A549 (cell line): ENCODE measurements at regions not wholly inside any gene's neighbourhood (a gene's known extent, or its start where the extent isn't known, plus 50 kb on each side); places are given as distances from the start of the nearest gene placed in this dataset.

Experiments used
- ATAC-seq, 2 experiments: fragments of 200-7000 bp in 1 of 2; fragments of >200 bp in 1 of 2; cut with Nextera tagmentation in 1 of 2; cut with Tn5 transposase in 1 of 2; 3 replicates each; pipeline versions ENCODE4 v1.8.0 to v1.9.1; 2018 to 2020; ENCODE audit warnings: mild to moderate bottlenecking in 1 of 2, moderate library complexity in 1 of 2
- CTCF ChIA-PET: fragments of 300-600 bp; sonication (Branson Sonifier 250); formaldehyde crosslinking; extraction: SDS; loops from one replicate; lab custom pipeline; 2021; ENCODE audit warnings: antibody characterized with exemption, inconsistent platforms; lab: Yijun Ruan, JAX
- POLR2A ChIA-PET: fragments of 350-600 bp; formaldehyde crosslinking; extraction: SDS; loops from one replicate; lab custom pipeline; 2021; ENCODE audit warnings: antibody characterized with exemption, inconsistent platforms; lab: Yijun Ruan, JAX
- DNase-seq, 2 experiments: peaks; one replicate each; pipeline versions ENCODE4 v3.0.0 to v3.0.0-alpha.2; 2011 to 2016; ENCODE audit warnings: low read depth in 1 of 2, low spot score in 1 of 2
- FAIRE-seq: peaks from 2 replicates; lab custom pipeline; 2011; peaks lifted over from hg19 to GRCh38; lab: Jason Lieb, UNC
- H3K27ac ChIP-seq, 2 experiments: fragments of >200 bp; sonication (Bioruptor Twin); formaldehyde crosslinking; 3 replicates each; pipeline ENCODE4 v1.5.1; 2016 to 2017
- H3K4me1 ChIP-seq: fragments of >200 bp; sonication (Bioruptor Twin); formaldehyde crosslinking; 3 replicates; pipeline ENCODE4 v1.6.1; 2016
- H3K4me2 ChIP-seq: fragments of >200 bp; sonication (Bioruptor Twin); formaldehyde crosslinking; 3 replicates; pipeline ENCODE4 v1.6.1; 2016
- H3K4me3 ChIP-seq: fragments of >200 bp; sonication (Bioruptor Twin); formaldehyde crosslinking; 3 replicates; pipeline ENCODE4 v1.5.1; 2016
- H3K9me3 ChIP-seq: fragments of >200 bp; sonication (Bioruptor Twin); formaldehyde crosslinking; 3 replicates; pipeline ENCODE4 v1.6.1; 2016
- CTCF ChIP-seq: fragments of >200 bp; sonication (Bioruptor Twin); formaldehyde crosslinking; IDR thresholded peaks from 3 replicates; pipeline ENCODE4 v1.5.1; 2016
- EHMT2 ChIP-seq: fragments of 200-600 bp; sonication (generic); IDR thresholded peaks from 2 replicates; pipeline ENCODE4 v1.6.1; 2016; ENCODE audit warnings: antibody characterized with exemption, low read depth, mild to moderate bottlenecking, moderate library complexity
- EP300 ChIP-seq, 2 experiments: fragments of >200 bp; sonication (Bioruptor Twin); formaldehyde crosslinking; IDR thresholded peaks; 2 replicates in 1 of 2; 3 replicates in 1 of 2; pipeline ENCODE4 v1.6.1; 2016 to 2017
- ESRRA ChIP-seq: fragments of 150-350 bp; IDR thresholded peaks from 2 replicates; pipeline ENCODE4 v1.6.1; 2014; ENCODE audit warnings: mild to moderate bottlenecking, low read length, borderline replicate concordance
- HEYL ChIP-seq: fragments of 250-450 bp; sonication (Bioruptor Pico); IDR thresholded peaks from 2 replicates; pipeline ENCODE4 v1.8.0; 2021; ENCODE audit warnings: mild to moderate bottlenecking, moderate library complexity
- HOXA7 ChIP-seq: fragments of 250-450 bp; sonication (Bioruptor Pico); IDR thresholded peaks from 2 replicates; pipeline ENCODE4 v1.5.0; 2020; ENCODE audit warnings: mild to moderate bottlenecking, moderate library complexity
- MAFK ChIP-seq: fragments of 450-650 bp; IDR thresholded peaks from 2 replicates; pipeline ENCODE4 v1.6.1; 2014; ENCODE audit not compliant: partially characterized antibody
- MAZ ChIP-seq: fragments of 150-350 bp; IDR thresholded peaks from 2 replicates; pipeline ENCODE4 v1.6.1; 2014; ENCODE audit warnings: antibody characterized with exemption, low read depth, low read length, borderline replicate concordance
- POLR2A ChIP-seq: IDR thresholded peaks from 2 replicates; pipeline ENCODE4 v1.6.1; 2012; ENCODE audit warnings: mild to moderate bottlenecking, low read length
- RAD21 ChIP-seq, 2 experiments: fragments of >200 bp in 1 of 2; sonication (Bioruptor Twin) in 1 of 2; formaldehyde crosslinking in 1 of 2; IDR thresholded peaks in 1 of 2; conservative IDR thresholded peaks in 1 of 2; 2 replicates in 1 of 2; 3 replicates in 1 of 2; pipeline ENCODE4 v1.6.1; 2012 to 2018; ENCODE audit warnings: inconsistent platforms in 1 of 2
- RCOR1 ChIP-seq: fragments of 150-350 bp; IDR thresholded peaks from 2 replicates; pipeline ENCODE4 v1.6.1; 2014; ENCODE audit warnings: antibody characterized with exemption, low read length, low read depth
- REST ChIP-seq: fragments of 200-600 bp; sonication (generic); IDR thresholded peaks from 2 replicates; pipeline ENCODE4 v1.6.1; 2016; ENCODE audit warnings: antibody characterized with exemption, mild to moderate bottlenecking, moderate library complexity
- SMC3 ChIP-seq: fragments of >200 bp; sonication (Bioruptor Twin); formaldehyde crosslinking; IDR thresholded peaks from 3 replicates; pipeline ENCODE4 v1.6.1; 2018; ENCODE audit warnings: inconsistent platforms
- SREBF2 ChIP-seq: fragments of 450-650 bp; IDR thresholded peaks from 2 replicates; pipeline ENCODE4 v1.6.1; 2014; ENCODE audit warnings: mild to moderate bottlenecking, moderate library complexity
- TP53 ChIP-seq: fragments of 250-450 bp; sonication (Bioruptor Pico); IDR thresholded peaks from 2 replicates; pipeline ENCODE4 v1.5.0; 2021; ENCODE audit warnings: mild to moderate bottlenecking, moderate library complexity
- ZFP36 ChIP-seq: fragments of 450-650 bp; IDR thresholded peaks from 2 replicates; pipeline ENCODE4 v1.6.1; 2014; ENCODE audit warnings: borderline replicate concordance; ENCODE audit not compliant: partially characterized antibody
- WGBS: methylation state at CpG from one replicate; pipeline ENCODE4 v1.1.6; 2017; ENCODE audit errors: missing lambda C conversion rate; 5-methylcytosine and 5-hydroxymethylcytosine counted together
- TF ChIP-seq, protein P1 (sequence below): IDR thresholded peaks from 2 replicates; pipeline ENCODE4 v1.6.1; 2012
- TF ChIP-seq, protein P2 (sequence below): fragments of 250-450 bp; sonication (Bioruptor Pico); IDR thresholded peaks from 2 replicates; pipeline ENCODE4 v1.5.0; 2020; ENCODE audit warnings: low read depth, mild to moderate bottlenecking, moderate library complexity

- Histone ChIP-seq H3K4me3 (no peak overlapping the region), H3K4me1 (peaks cover 11% of the 10 kb centered on the region; the same call in 1 of the 3 replicates)
- WGBS: 59% methylated on average over 3 of the region's 3 CpGs
- no peak for DNase-seq
- no peak for FAIRE-seq
- ATAC-seq: no peak
- TF ChIP-seq MAFK (peak; percentile 54), ZFP36 (no peak)
- TF ChIP-seq, all 56 proteins: peak for 1
- Histone ChIP-seq H3K9me3 (no peaks in the 10 kb centered on the region), H3K4me2 (no peak overlapping the region), H3K27ac (no peak overlapping the region; a peak in 1 of 6 replicates)
- CTCF ChIA-PET: interaction anchor here (0.6 to 8.1 kb wide), 17 partner anchors 8 to 731 kb away, joined by 3 to 66 read pairs (median 4); no protein-coding TSS in a partner anchor
- POLR2A ChIA-PET: no interaction called here
Measured at GRCh38 chr2:191554240-191554639, 123.7 kb upstream of the NABP1 start.

DNA sequence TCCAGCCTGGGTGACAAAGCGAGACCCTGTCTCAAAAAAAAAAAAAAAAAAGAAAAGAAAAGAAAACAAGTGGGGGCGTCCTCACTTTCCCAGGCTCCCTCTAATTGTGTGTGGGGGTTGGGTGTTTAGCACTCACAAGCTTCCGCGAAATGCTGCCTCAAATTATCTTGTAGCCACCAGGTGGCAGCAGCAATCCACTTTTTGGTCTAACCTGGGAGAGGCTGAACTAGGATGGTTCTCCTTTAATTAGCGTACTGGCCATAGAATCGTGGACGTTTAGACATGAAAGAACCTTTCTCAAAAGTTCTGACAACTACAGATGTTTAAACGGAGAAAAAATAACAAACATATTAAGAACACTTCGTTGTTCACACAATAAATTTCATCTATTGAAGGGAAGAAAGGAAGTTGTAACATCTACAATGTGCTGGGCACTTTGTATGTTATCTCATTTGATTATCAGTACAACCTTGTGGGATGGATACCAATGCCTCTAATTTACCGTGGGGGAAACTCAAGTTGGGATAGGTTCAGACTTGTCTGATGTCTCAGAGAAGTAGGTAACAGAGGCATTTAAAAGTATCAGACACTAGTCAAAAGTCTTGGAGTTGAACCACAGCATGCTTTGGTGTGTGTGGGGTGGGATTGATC lies 122.7 kb upstream of the NABP1 start:
- DNase-seq: peak; percentile 60 to 76
- peak; percentile 95 to 97 for ATAC-seq
- 2% methylated on average over 10 of the region's 10 CpGs for WGBS
- ChIA-PET CTCF (interaction anchor here (0.6 to 8.1 kb wide), 26 partner anchors 9 to 730 kb away, joined by 3 to 66 read pairs (median 4); no protein-coding TSS in a partner anchor), POLR2A (interaction anchor here (0.7 kb wide), 1 partner anchor 246 kb away, joined by 6 read pairs; no protein-coding TSS in a partner anchor)
- Histone ChIP-seq H3K4me2 (peak overlapping the region; percentile 66), H3K4me3 (no peak overlapping the region), H3K9me3 (no peaks in the 10 kb centered on the region), H3K27ac (peak overlapping the region; percentile 7 to 36; a peak in 2 of 6 replicates), H3K4me1 (peaks cover 11% of the 10 kb centered on the region; the same call in 1 of the 3 replicates)
- TF ChIP-seq, protein P1, sequence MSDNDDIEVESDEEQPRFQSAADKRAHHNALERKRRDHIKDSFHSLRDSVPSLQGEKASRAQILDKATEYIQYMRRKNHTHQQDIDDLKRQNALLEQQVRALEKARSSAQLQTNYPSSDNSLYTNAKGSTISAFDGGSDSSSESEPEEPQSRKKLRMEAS: no peak
- TF ChIP-seq RAD21 (conservative IDR thresholded peaks at IDR 0.05 in 1 of 2, IDR thresholded peaks at IDR 0.05 in 1 of 2) (peak; percentile 91 to 95), TP53 (CRISPR knock-in tag) (no peak), ESRRA (no peak), CTCF (peak; percentile 89), POLR2A (no peak), RCOR1 (no peak), SREBF2 (no peak), HEYL (no peak), SMC3 (peak; percentile 84), HOXA7 (CRISPR knock-in tag) (no peak), EHMT2 (no peak), MAZ (no peak), REST (no peak), EP300 (IDR thresholded peaks at IDR 0.05) (no peak)
- TF ChIP-seq, protein P2, sequence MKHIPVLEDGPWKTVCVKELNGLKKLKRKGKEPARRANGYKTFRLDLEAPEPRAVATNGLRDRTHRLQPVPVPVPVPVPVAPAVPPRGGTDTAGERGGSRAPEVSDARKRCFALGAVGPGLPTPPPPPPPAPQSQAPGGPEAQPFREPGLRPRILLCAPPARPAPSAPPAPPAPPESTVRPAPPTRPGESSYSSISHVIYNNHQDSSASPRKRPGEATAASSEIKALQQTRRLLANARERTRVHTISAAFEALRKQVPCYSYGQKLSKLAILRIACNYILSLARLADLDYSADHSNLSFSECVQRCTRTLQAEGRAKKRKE (CRISPR knock-in tag): no peak
- no peak for FAIRE-seq
